GM13976 (cell line): ENCODE measurements at regions not wholly inside any gene's neighbourhood (a gene's known extent, or its start where the extent isn't known, plus 50 kb on each side); places are given as distances from the start of the nearest gene placed in this dataset.

ENCODE experiments used
- DNase-seq: peaks from one replicate; pipeline ENCODE4 v3.0.0; 2012; ENCODE audit warnings: low spot score
- in situ Hi-C: fragments of 300-500 bp; cut with MboI; formaldehyde crosslinking; loops from one replicate; pipeline ENCODE4 v1.12.0; 2022; ENCODE audit warnings: low sequenced_read_pairs, mixed read lengths, inconsistent platforms; ENCODE audit not compliant: unreplicated experiment
- TF ChIP-seq, protein P1 (sequence below): IDR thresholded peaks from 2 replicates; pipeline ENCODE4 v1.5.1; 2012; ENCODE audit warnings: borderline replicate concordance, mild to moderate bottlenecking; ENCODE audit not compliant: insufficient read depth; ENCODE audit errors: extremely low read depth, missing control alignments, control extremely low read depth

- in situ Hi-C loops = no loop called here
- TF ChIP-seq, protein P1, sequence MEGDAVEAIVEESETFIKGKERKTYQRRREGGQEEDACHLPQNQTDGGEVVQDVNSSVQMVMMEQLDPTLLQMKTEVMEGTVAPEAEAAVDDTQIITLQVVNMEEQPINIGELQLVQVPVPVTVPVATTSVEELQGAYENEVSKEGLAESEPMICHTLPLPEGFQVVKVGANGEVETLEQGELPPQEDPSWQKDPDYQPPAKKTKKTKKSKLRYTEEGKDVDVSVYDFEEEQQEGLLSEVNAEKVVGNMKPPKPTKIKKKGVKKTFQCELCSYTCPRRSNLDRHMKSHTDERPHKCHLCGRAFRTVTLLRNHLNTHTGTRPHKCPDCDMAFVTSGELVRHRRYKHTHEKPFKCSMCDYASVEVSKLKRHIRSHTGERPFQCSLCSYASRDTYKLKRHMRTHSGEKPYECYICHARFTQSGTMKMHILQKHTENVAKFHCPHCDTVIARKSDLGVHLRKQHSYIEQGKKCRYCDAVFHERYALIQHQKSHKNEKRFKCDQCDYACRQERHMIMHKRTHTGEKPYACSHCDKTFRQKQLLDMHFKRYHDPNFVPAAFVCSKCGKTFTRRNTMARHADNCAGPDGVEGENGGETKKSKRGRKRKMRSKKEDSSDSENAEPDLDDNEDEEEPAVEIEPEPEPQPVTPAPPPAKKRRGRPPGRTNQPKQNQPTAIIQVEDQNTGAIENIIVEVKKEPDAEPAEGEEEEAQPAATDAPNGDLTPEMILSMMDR = no peak
- no peak for DNase-seq
Observed at GRCh38 chr5:158284242-158284641, 425.3 kb upstream of the CLINT1 start.

- TF ChIP-seq, protein P1 = no peak
- no peak for DNase-seq
- in situ Hi-C loops = no loop called here
Observed at GRCh38 chr5:158283397-158283796, 424.5 kb upstream of the CLINT1 start.

DNA sequence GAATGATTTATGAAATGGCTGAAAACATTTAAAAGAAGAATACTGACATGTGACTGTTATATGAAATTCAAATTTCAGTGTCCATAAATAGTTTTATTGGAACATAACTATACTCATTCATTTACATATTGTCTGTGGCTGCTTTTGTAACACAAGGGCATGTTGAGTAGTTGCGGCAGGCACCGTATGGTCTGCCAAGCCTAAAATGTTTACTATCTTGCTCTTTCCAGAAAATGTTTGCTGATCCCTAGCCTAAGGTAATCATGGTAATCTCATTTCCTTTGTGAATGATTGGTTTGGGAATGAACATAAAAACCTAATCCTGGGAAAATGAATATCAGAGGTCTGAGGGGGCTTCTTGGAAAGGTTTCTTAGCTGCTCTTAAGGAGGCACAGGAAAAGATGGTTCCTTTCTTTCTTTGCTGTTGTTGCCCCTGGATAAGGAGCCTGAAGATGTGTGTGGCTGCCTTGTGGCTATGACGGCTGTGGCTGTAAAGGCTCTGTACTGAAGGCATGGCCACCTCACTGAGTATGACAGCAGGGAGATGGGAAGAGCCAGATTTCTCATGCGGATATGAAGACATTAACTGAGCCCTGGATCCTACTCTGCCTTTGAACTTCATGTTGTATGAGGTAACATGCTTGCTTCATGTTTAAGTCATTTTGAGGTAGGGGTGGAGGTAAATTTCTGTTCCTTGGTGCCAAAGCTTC lies 419.4 kb upstream of the CLINT1 start:
- TF ChIP-seq, protein P1 = no peak
- in situ Hi-C loops = no loop called here
- DNase-seq = no peak

GRCh38 chr5:158277276-158277675 lies 418.3 kb upstream of the CLINT1 start:
- TF ChIP-seq, protein P1 = no peak
- in situ Hi-C loops = no loop called here
- no peak for DNase-seq

- in situ Hi-C loops = no loop called here
- no peak for DNase-seq
- TF ChIP-seq, protein P1 = no peak
Observed at GRCh38 chr5:158276692-158277091, 417.7 kb upstream of the CLINT1 start.

- TF ChIP-seq, protein P1 = no peak
- in situ Hi-C loops = no loop called here
- DNase-seq = no peak
Observed at GRCh38 chr5:158275511-158275910, 416.6 kb upstream of the CLINT1 start.
